Naive thymus-derived CD8-positive, alpha-beta T cell (primary cell): ENCODE measurements at regions not wholly inside any gene's neighbourhood (a gene's known extent, or its start where the extent isn't known, plus 50 kb on each side); places are given as distances from the start of the nearest gene placed in this dataset.

Experiments
- ATAC-seq, 2 donors: fragments of 150-1000 bp; cut with Tn5 transposase in 1 of 2; sonication (Bioruptor Pico), chemical (Tn5 transposase) in 1 of 2; 1 replicate in 1 of 2; 2 replicates in 1 of 2; pipeline ENCODE4 v1.10.0; 2021; ENCODE audit warnings: mild to moderate bottlenecking in 2 of 2, moderate library complexity in 2 of 2
- POLR2A ChIA-PET: fragments of 350-600 bp; sonication (Branson Sonifier 250); formaldehyde crosslinking; loops from one replicate; lab custom pipeline; 2021; ENCODE audit warnings: antibody characterized with exemption; lab: Charles Lee
- DNase-seq, 10 donors: peaks; one replicate each; pipeline versions ENCODE4 v3.0.0 to v3.0.0-alpha.2; 2020 to 2022
- H3K27ac Mint-ChIP-seq, 10 donors: one replicate each; pipeline ENCODE4 v1.8.0; 2020 to 2022; ENCODE audit warnings: mild to moderate bottlenecking in 10 of 10, mixed read lengths in 10 of 10, moderate library complexity in 4 of 10, inconsistent platforms in 1 of 10
- H3K27me3 Mint-ChIP-seq, 5 donors: one replicate each; pipeline ENCODE4 v1.8.0; 2021 to 2022; ENCODE audit warnings: mixed read lengths in 5 of 5
- H3K36me3 Mint-ChIP-seq, 3 donors: one replicate each; pipeline ENCODE4 v1.8.0; 2020 to 2022; ENCODE audit warnings: mixed read lengths in 3 of 3, mild to moderate bottlenecking in 2 of 3, inconsistent platforms in 1 of 3
- H3K4me1 Mint-ChIP-seq, 4 donors: one replicate each; pipeline ENCODE4 v1.8.0; 2021 to 2022; ENCODE audit warnings: mixed read lengths in 4 of 4
- H3K4me3 Mint-ChIP-seq, 10 donors: one replicate each; pipeline ENCODE4 v1.8.0; 2020 to 2022; ENCODE audit warnings: mild to moderate bottlenecking in 10 of 10, mixed read lengths in 10 of 10, moderate library complexity in 6 of 10, inconsistent platforms in 1 of 10
- H3K9me3 Mint-ChIP-seq, 9 donors: one replicate each; pipeline ENCODE4 v1.8.0; 2020 to 2022; ENCODE audit warnings: mixed read lengths in 9 of 9, mild to moderate bottlenecking in 3 of 9, inconsistent platforms in 1 of 9, moderate library complexity in 1 of 9

- H3K36me3 Mint-ChIP-seq: no peaks in the 10 kb centered on the region
- peaks cover 0 to 10% (median 3%) of the 10 kb centered on the region in 9 donors for H3K9me3 Mint-ChIP-seq
- DNase-seq (no peak), ATAC-seq (no peak)
- no peaks in the 10 kb centered on the region for H3K27me3 Mint-ChIP-seq
- no peak overlapping the region for H3K27ac Mint-ChIP-seq
- no peaks in the 10 kb centered on the region for H3K4me1 Mint-ChIP-seq
- POLR2A ChIA-PET: no interaction called here
- H3K4me3 Mint-ChIP-seq: no peak overlapping the region
These were observed 439.6 kb upstream of the ADAMTS5 start for GRCh38 chr21:27406300-27407009.

- Mint-ChIP-seq H3K36me3 (no peaks in the 10 kb centered on the region), H3K4me1 (no peaks in the 10 kb centered on the region), H3K27me3 (no peaks in the 10 kb centered on the region), H3K9me3 (peaks cover 0 to 5% (median 0%) of the 10 kb centered on the region in 9 donors), H3K4me3 (no peak overlapping the region), H3K27ac (no peak overlapping the region)
- DNase-seq (no peak), ATAC-seq (no peak)
- POLR2A ChIA-PET: no interaction called here
These were observed 436.1 kb upstream of the ADAMTS5 start for GRCh38 chr21:27403011-27403410.

GRCh38 chr21:27400045-27400444, 433.2 kb upstream of the ADAMTS5 start:
- Mint-ChIP-seq H3K27ac (no peak overlapping the region), H3K9me3 (peaks cover 0 to 3% (median 0%) of the 10 kb centered on the region in 9 donors), H3K4me1 (no peaks in the 10 kb centered on the region), H3K4me3 (no peak overlapping the region), H3K27me3 (no peaks in the 10 kb centered on the region), H3K36me3 (no peaks in the 10 kb centered on the region)
- no peak for DNase-seq
- POLR2A ChIA-PET: no interaction called here
- no peak for ATAC-seq

- H3K4me1 Mint-ChIP-seq: no peaks in the 10 kb centered on the region
- H3K36me3 Mint-ChIP-seq: no peaks in the 10 kb centered on the region
These were observed 430.7 kb upstream of the ADAMTS5 start for GRCh38 chr21:27397578-27397977.

GRCh38 chr21:27393726-27394125, 426.8 kb upstream of the ADAMTS5 start:
- POLR2A ChIA-PET: no interaction called here
- Mint-ChIP-seq H3K4me3 (no peak overlapping the region), H3K9me3 (peaks cover 0 to 6% (median 0%) of the 10 kb centered on the region in 9 donors), H3K27me3 (peaks cover 0 to 4% (median 0%) of the 10 kb centered on the region in 5 donors), H3K4me1 (no peaks in the 10 kb centered on the region), H3K27ac (no peak overlapping the region), H3K36me3 (no peaks in the 10 kb centered on the region)
- DNase-seq: no peak
- no peak for ATAC-seq

More at GRCh38 chr21:27397578-27397977, 430.7 kb upstream of the ADAMTS5 start:
- no peak overlapping the region for H3K4me3 Mint-ChIP-seq
- DNase-seq: no peak
- H3K9me3 Mint-ChIP-seq: peaks cover 0 to 3% (median 0%) of the 10 kb centered on the region in 9 donors
- ATAC-seq: no peak
- no peak overlapping the region for H3K27ac Mint-ChIP-seq
- no peaks in the 10 kb centered on the region for H3K27me3 Mint-ChIP-seq
- POLR2A ChIA-PET: no interaction called here

GRCh38 chr21:27391990-27392389, 425.1 kb upstream of the ADAMTS5 start:
- Mint-ChIP-seq H3K4me3 (no peak overlapping the region), H3K36me3 (no peaks in the 10 kb centered on the region), H3K4me1 (no peaks in the 10 kb centered on the region), H3K9me3 (peaks cover 0 to 6% (median 0%) of the 10 kb centered on the region in 9 donors), H3K27me3 (peaks cover 0 to 4% (median 0%) of the 10 kb centered on the region in 5 donors), H3K27ac (no peak overlapping the region)
- no peak for DNase-seq
- no peak for ATAC-seq
- POLR2A ChIA-PET: no interaction called here

- Mint-ChIP-seq H3K27me3 (peaks cover 0 to 4% (median 0%) of the 10 kb centered on the region in 5 donors), H3K4me3 (no peak overlapping the region), H3K36me3 (no peaks in the 10 kb centered on the region), H3K9me3 (peaks cover 0 to 6% (median 0%) of the 10 kb centered on the region in 9 donors), H3K4me1 (no peaks in the 10 kb centered on the region), H3K27ac (no peak overlapping the region)
- ATAC-seq (no peak), DNase-seq (no peak)
- POLR2A ChIA-PET: no interaction called here
These were observed 423.5 kb upstream of the ADAMTS5 start for GRCh38 chr21:27390384-27390783.

- H3K27ac Mint-ChIP-seq: no peak overlapping the region
These were observed 421.9 kb upstream of the ADAMTS5 start for GRCh38 chr21:27388825-27389224.

GRCh38 chr21:27382404-27382803, 415.5 kb upstream of the ADAMTS5 start:
- Mint-ChIP-seq H3K27ac (no peak overlapping the region), H3K4me1 (no peaks in the 10 kb centered on the region), H3K36me3 (no peaks in the 10 kb centered on the region), H3K27me3 (no peaks in the 10 kb centered on the region), H3K4me3 (no peak overlapping the region), H3K9me3 (peaks cover 0 to 4% (median 0%) of the 10 kb centered on the region in 9 donors)
- no peak for ATAC-seq
- DNase-seq: no peak
- POLR2A ChIA-PET: no interaction called here

More at GRCh38 chr21:27388825-27389224, 421.9 kb upstream of the ADAMTS5 start:
- Mint-ChIP-seq H3K36me3 (no peaks in the 10 kb centered on the region), H3K4me3 (no peak overlapping the region), H3K9me3 (peaks cover 0 to 6% (median 0%) of the 10 kb centered on the region in 9 donors), H3K4me1 (no peaks in the 10 kb centered on the region), H3K27me3 (peaks cover 0 to 4% (median 0%) of the 10 kb centered on the region in 5 donors)
- no peak for ATAC-seq
- no peak for DNase-seq
- POLR2A ChIA-PET: no interaction called here

- DNase-seq: no peak
These were observed 413.4 kb upstream of the ADAMTS5 start for GRCh38 chr21:27380303-27380702.

GRCh38 chr21:27379354-27379753, 412.5 kb upstream of the ADAMTS5 start:
- Mint-ChIP-seq H3K4me1 (no peaks in the 10 kb centered on the region), H3K36me3 (no peaks in the 10 kb centered on the region), H3K4me3 (no peak overlapping the region), H3K9me3 (peaks cover 0 to 4% (median 0%) of the 10 kb centered on the region in 9 donors), H3K27ac (no peak overlapping the region), H3K27me3 (no peaks in the 10 kb centered on the region)
- POLR2A ChIA-PET: no interaction called here
- DNase-seq (no peak), ATAC-seq (no peak)

More at GRCh38 chr21:27380303-27380702, 413.4 kb upstream of the ADAMTS5 start:
- H3K4me1 Mint-ChIP-seq: no peaks in the 10 kb centered on the region
- ATAC-seq: no peak
- no peak overlapping the region for H3K4me3 Mint-ChIP-seq
- H3K36me3 Mint-ChIP-seq: no peaks in the 10 kb centered on the region
- no peaks in the 10 kb centered on the region for H3K27me3 Mint-ChIP-seq
- POLR2A ChIA-PET: no interaction called here
- H3K27ac Mint-ChIP-seq: no peak overlapping the region
- H3K9me3 Mint-ChIP-seq: peaks cover 0 to 4% (median 0%) of the 10 kb centered on the region in 9 donors

GRCh38 chr21:27372381-27372780, 405.5 kb upstream of the ADAMTS5 start:
- Mint-ChIP-seq H3K27ac (no peak overlapping the region), H3K4me1 (no peaks in the 10 kb centered on the region), H3K27me3 (no peaks in the 10 kb centered on the region), H3K36me3 (no peaks in the 10 kb centered on the region), H3K4me3 (no peak overlapping the region), H3K9me3 (peaks cover 0 to 7% (median 2%) of the 10 kb centered on the region in 9 donors)
- no peak for DNase-seq
- no peak for ATAC-seq
- POLR2A ChIA-PET: no interaction called here

GRCh38 chr21:27371975-27372331, 405.1 kb upstream of the ADAMTS5 start:
- POLR2A ChIA-PET: no interaction called here
- H3K27ac Mint-ChIP-seq: no peak overlapping the region
- no peaks in the 10 kb centered on the region for H3K27me3 Mint-ChIP-seq

More at GRCh38 chr21:27371975-27372331, 405.1 kb upstream of the ADAMTS5 start:
- H3K4me3 Mint-ChIP-seq: no peak overlapping the region
- peaks cover 0 to 8% (median 2%) of the 10 kb centered on the region in 9 donors for H3K9me3 Mint-ChIP-seq
- no peaks in the 10 kb centered on the region for H3K4me1 Mint-ChIP-seq
- ATAC-seq: no peak
- no peak for DNase-seq
- no peaks in the 10 kb centered on the region for H3K36me3 Mint-ChIP-seq
